ENCODE measurements at regions not wholly inside any gene's neighbourhood (a gene's known extent, or its start where the extent isn't known, plus 50 kb on each side); places are given as distances from the start of the nearest gene placed in this dataset.

DNA sequence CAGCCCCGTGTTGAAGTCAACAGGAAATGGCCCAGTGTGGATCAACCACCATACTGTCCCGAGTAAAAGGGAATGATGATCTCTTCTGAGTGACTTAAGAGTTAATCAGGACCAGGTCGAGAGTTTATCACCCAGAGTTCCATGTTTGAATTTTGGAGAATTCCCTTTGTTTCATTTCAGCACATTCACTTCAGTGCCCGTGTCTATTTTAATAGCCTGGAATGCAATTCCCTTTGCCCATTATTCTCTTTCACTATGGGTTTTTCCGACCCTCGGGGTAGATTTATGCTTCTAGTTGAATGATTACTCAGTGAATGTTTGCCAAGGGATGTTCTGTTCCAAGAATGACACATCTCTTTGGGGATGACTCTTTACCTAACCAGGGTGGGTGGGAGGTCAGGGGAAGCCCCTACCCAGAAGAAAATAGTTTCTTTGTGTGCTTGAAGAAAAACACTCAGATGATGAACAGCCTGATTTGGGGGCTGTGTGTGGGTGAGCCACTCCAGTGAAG, 594.9 kb downstream of the INHBA start:
- no peak for DNase-seq (ENCODE audit: low read depth, low spot score)

DNA sequence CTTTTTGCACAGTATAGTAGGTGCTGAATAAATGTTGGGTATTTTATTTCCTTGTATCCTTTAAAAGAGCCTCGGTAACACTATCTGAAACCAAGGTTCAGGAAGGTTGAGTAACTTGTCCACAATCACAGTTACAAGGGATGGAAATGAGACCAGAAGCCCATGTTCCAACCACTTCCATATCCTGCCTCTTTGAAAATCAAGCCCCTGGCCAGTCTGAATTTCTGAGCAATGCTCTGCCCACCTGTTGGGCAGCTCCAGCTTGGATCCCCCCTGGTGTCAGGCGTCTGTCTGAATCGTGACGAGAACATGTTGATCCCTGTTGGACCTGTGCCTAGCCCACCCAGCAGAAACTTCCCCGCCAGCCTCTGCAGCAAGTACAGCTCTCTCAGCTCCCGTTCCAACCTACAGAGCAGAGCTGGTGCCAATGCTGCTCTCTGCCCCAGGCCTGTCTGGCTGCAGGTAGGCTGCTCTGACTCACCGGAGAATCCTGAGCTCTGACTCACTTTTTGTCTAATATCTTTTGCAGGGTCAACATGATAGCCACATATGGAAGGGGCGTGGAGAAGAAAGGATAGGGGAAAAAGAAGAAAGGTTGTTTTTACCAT, 595.5 kb downstream of the INHBA start:
- no peak for DNase-seq (ENCODE audit: low read depth, low spot score)

DNA sequence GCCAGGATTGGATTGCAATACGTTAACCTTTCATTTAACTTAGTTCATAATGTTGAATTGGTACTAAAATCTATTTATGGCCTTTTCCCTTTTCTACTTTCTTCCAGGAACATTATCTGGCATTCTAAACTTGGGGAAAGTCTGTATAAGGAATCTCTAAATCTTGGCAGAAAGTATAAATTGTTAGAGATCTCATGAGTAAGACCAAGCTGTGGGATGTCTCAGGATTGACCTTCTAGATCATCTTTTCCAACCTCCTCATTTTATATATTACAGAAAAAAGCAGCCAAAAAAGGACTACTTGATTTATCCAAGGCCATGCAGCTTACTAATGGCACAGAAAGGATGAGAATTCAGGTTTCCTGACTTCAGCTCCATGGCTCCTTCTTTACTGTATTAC, 598.3 kb downstream of the INHBA start:
- DNase-seq (ENCODE audit: low read depth, low spot score), result no peak

DNA sequence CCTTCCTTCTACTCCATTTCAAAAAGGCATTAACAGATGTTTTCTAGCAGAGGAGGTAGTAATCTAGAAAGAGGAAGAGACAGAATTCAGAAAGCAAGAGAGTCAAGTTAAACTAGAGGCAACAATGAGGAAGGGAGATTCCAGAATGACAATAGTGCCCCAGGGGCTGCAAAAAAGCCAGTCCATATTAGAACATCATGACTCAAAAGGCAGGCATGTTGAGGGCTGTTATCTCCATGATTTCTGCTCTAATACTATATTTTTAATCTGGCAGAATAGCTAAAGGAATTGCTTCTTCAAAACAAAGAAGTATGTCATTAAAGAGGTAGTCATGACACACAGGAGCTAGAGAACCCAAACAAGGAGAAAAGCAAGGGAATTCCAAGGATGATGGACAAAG, 599.6 kb downstream of the INHBA start:
- no peak for DNase-seq (ENCODE audit: low read depth, low spot score)

DNA sequence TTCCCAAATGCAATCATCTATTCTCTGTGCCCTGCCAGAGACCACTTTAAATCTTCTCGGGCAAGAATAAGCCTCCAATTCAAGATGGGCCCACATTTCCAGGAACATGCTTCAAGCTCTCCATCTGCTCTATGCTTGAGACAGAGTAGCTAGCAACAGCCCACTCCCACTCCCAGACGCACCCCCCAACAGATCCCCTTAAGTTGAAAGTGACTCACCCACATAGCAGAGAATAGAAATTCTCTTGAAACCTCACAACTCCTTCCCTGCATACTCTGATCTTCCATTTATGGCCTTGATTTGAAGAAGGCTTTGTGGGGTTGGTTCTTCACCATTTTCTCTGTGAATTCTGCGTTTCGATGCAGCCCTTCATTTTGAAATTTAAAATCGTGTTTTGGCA, 604.0 kb downstream of the INHBA start:
- DNase-seq (ENCODE audit: low read depth, low spot score), result no peak

DNA sequence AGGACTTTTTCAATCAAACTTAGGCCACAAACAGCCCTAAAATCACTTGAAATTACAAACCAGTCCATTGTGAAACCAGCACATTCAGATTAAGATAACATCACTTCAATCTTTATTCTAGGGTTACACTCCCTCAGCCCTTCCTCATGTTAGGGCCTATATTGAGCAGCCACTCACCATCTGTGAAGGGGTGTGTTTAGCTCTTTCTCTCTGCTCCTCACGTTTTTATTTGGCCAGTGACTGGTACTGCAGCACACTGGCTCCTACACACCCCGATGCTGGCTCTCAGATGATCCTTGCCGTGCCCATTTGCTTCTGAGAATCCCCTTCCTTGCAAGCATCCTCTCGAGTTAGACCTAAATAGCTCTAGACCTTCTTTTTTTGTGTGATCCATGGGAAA, 604.5 kb downstream of the INHBA start:
- no peak for DNase-seq (ENCODE audit: low read depth, low spot score)

DNA sequence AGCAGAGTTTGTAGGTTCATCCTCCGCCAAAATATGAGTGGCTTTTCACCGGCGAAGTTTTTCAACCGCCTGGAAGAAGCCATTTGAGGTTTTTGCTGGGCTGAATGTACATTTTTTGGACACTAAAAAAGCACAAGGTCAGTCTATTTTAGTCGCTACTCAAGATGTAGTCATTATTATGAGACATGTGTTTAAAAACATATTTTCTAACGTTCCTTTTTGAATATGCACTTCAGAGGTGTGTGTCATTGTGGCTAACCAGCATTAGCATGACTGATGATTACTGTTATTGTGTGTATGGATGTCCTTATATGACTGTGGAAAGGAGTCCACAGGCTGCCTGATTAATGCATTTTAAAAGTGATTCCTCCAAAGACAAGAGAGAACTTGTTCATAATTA, 605.4 kb downstream of the INHBA start:
- DNase-seq (ENCODE audit: low read depth, low spot score), result no peak

DNA sequence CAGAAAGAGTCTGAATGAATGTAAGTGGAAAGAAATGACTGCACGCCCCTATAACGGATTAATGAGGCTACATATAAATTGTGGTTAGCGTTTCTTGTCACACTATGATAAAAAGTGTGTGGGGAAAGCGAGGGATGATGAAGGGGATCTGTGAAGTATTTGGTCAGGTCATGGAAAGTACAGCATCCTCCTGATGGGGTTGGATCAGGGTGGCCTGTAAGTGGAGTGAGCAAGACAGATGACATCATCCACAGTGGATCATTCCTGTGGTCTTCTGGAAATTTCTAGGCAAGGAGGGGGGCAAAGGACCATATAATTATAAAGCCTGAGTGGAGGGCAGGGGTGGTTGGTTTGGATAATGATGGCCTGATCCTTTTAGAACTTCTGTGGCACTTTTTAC, 606.0 kb downstream of the INHBA start:
- no peak for DNase-seq (ENCODE audit: low read depth, low spot score)

DNA sequence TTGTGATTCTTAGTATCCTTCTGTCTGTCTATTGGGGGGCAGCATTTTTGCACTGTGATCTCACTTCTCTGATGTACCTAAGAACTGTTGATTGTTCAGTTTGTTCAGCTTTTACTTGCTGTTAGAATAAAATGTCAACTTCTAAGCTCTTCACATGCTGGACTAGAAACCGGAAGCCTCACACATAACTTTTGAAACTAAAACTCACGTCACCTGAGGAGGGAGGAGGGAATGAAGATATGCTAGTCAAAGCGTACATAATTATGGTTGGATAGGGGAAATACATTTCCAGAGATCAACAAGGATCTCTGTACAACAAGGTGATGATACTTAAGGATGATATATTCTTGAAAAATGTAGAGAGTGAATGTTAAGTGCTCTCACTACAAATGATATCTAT, 609.7 kb downstream of the INHBA start:
- no peak for DNase-seq (ENCODE audit: low read depth, low spot score)

DNA sequence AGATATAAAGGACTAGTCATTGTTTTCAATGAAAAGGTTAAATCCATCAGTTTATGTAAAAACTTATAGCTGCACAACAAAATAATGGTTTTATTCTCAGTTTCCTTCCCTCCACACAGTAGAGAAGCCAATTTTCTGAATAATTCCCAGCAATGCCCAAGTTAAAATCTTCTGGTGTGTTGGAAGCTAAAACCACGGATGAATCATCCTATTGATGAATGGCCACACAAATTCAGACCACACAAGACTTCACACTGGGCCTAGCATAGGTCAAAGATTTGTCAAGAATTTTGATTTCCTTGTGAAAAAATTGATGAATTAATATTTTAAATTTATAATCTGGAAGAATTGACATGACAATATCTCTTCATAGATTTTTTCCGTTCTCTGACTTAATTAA, 617.6 kb downstream of the INHBA start:
- no peak for DNase-seq (ENCODE audit: low read depth, low spot score)

DNA sequence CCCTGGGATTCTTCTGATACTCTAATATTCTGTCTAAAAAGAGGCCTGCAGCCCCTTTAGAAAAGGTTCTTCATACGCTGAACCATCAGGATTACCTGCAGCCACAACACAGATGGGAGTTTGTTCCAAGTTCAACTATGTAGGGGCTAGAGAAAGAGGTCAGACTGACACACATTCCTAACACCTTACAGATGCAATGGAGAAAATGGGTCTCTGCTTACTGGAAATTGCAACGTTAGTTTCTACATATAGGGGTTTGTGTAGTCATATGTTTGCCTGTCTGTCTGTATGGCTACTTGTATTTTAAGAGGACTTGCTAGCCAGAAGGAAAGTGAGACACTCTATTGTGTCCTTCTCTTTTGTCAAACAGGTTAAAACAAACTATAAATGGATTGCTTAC, 618.5 kb downstream of the INHBA start:
- no peak for DNase-seq (ENCODE audit: low read depth, low spot score)

DNA sequence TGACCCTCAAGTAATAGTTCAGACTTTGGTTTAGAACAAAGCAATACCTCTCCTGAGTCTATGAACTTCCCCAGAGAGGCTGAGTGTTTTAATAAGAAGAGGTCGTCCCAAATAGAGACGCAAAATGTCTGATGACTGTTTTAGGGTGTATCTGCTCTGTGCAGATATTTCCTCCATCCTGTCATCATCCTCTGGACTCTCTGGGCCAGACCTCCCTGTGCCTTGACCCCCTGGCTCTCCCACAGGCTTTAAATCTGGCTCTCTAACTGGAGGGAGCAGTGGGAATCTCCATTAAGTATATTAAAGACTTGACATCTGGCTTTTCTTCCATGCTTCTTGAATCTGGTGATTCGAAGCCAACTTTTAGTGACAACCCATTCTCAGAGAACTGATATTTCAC, 633.3 kb downstream of the INHBA start:
- no peak for DNase-seq (ENCODE audit: low read depth, low spot score)

DNA sequence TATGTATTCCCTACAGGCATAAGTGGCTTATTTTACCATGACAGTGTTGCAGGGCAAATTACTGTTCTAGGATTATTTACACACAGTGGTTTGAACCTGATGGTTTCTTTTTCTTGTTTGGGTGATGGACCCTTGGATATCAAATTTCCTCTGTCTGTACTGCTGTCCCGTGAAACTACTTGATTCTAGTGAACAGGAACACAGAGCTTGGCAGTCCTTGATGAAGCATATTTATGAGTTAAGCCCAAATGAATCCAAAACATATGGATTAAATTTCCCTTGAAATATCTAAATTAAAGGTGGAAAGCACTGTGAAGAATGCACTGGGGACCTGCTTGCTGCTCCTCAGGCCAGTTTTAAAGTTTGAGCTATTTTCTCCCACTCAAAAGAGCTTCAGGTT, 635.3 kb downstream of the INHBA start:
- no peak for DNase-seq (ENCODE audit: low read depth, low spot score)

DNA sequence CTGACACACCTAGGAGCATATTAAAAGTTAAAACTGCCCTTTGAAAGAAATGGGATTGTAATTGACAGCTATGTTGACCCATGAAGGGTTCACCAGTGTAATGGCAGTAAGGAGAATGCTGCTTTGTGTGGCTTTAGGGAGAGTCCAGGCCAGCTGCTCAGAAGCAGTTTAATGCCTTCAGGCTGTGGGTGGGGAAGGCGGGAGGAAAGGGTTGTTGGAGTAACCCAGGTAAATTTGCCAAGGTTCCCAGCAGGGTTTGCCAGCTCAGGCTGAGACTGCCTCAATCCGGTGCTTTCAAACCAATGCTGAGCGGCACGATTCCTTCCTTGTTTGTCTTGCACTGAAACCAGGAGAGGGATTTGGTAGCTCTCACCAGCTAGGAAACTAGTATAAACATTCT, 637.2 kb downstream of the INHBA start:
- DNase-seq (ENCODE audit: low read depth, low spot score), result no peak

DNA sequence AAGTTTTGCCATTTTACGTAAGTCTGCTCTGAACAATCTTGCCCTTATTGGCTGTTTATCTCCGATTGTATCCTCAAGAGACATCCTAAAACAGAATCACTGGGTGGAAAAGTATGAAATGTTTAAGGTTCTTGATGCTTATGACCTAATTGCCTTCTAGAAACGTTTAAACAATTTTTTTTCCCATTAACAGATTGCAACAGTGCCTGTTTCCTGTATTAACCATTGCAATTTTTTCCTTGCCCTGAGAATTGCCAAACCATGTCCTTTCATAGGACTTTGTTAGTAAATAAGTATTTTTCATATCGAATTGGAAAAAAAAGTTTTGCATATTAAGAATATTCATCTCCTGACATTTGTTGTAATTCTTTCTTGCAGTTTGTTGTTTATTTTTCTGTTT, 639.8 kb downstream of the INHBA start:
- no peak for DNase-seq (ENCODE audit: low read depth, low spot score)

DNA sequence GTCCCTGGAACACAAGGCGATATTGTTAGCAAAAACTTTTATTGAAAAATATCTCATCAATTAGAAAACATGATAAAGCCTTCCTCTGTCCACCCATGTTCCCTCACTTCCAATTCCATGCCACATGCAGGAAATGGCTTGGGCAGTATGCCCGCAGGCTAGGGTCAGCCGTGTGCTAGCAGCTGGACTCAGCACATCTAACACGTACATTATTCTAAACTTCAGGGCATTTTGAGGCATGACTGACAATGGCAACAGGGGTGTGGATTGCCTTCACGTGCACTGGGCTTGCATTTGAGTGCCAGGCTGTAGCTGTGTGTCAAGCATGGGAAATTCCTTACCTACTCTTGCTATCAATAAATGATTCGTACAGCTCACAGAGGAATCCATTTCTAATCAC, 642.1 kb downstream of the INHBA start:
- no peak for DNase-seq (ENCODE audit: low read depth, low spot score)

DNA sequence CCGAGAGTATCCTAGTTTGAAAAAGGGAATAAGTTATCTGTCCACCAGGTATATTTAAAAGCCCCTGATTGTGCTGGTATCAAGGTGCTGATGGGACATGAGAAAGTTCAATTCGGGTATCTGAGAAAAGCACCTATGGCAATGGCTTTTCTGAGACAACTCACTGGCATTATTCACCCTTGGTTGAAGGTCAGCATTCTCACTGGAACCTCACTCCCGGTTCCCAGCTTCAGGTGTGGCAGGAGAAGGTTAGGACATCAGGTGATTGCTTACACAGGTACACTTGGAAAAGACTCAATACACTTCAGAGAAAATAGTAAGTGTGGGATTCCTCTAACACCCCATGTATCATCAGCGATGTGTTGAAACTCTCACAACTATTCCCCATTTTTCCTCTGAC, 643.1 kb downstream of the INHBA start:
- DNase-seq (ENCODE audit: low read depth, low spot score), result no peak

DNA sequence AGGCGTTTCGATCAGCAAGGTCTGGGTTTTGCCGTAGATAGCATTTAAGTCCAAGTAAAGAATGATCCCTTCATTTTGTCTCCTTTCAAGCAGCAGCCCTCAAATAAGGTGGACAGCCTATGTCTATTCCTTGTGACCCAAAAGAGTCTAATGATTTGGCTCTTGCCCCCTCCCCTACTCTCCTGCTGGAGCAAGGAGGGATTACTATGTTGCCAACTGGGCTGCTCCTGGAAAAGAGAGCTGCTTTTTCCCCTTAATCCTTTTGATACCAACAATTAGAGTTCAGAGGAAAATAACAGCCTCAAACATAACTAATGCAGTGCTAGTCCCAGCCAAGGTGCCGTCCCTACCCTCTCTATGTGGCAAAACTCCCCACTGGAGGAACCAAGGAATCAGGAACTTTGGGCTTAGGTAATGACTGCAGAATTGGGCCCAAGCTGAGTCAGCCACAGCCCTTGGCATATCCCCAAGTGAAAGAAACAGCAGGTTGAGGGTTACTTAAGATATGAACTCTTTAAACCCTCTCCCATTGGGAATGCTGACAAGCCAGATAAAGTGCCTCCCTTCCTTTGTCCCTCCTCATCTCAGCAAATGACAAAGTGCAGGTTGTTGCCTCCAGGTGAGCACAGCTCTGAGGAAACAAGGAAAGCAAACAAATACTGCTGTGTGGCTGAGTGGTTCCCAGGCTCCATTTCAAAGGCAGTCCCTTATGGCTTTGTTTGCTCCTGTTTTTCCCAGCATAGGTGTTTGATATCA, 643.7 kb downstream of the INHBA start:
- no peak for DNase-seq (ENCODE audit: low read depth, low spot score)

DNA sequence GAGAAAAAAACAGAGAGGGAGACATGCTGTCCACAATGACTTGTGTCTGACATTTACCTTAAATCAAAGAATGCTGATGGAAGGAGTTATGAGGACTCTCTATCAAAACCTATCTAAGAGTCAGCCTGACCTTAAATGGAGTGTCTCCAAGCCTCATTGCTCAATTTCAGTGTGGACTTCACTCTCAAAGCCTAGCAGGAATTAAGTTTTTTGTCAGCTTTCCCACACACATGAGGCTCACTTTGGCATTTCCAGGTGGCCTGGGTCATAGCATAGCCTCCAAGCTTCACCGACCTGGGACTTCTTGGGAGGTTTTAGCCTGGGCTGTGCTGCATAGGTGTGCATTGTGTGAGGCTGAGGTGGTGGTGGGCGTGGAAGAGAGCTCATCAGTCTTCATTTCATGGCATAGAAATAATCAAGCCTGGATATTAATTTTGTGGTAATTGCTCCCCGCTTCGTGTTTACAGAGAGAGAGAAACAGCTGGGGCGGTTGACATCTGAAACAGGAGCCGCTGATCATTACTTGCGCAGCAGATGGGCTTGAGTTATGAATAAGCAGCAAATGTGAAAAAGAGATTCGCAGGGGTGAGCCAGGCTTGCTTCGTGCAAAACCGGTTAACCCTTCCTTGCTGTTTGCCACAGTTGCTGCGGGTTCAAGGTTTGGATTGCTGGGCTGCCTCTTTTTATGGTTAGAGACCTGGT, 647.8 kb downstream of the INHBA start:
- no peak for DNase-seq (ENCODE audit: low read depth, low spot score)

DNA sequence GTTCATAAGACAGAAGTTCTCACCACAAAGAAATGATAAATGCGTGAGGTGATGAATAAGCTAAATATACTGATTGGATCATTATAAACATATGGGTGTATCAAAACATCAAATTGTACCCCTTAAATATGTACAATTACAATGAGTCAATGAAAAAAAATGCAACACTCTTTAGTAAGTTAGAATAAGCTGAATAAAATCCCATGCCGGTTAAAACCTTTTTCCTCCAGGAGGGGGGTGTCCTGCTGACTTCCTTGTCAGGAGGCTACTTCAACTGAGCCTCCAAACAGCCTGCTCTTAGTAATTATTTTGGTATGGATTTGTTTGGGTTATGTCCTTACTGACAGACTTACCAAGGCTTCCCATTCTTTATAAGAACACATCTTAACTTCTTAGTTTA, 649.1 kb downstream of the INHBA start:
- DNase-seq (ENCODE audit: low read depth, low spot score), result no peak

DNA sequence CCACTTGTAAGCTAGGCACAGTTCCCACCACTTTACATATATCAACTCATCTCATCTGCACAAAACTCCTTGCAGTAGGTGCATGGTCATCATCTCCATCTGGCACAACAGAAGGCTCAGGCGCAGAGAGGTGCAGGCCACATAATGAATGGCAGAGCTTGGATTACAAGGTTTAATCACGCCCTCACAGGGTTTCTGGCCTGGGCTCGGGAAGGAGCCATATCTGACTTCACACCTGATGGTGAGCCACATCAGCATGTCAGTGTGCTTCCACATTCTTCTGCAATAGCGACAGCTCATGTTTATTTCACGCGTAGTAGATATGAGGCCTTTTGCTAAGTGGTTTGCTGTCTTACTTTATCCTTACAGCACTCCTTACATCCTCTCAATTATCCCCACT, 650.2 kb downstream of the INHBA start:
- no peak for DNase-seq (ENCODE audit: low read depth, low spot score)

DNA sequence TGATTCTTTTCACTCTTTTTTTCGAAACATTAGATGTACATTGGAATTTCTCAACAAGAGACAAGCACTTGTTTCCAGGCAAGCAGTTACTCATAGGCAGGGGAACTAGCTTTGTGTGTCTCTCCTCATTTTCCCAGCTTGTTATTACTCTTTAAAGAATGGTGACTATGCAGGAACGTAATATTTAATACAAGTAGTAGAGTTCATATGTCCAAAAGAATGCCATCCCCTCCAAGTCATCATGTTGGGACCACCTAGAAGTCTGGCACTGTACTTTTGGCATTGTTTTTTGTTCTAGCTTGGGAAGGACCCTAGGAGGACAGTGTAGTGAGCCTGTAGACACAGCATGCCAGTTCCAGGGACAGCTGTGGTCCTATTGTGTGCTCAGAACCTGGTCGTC, 650.7 kb downstream of the INHBA start:
- no peak for DNase-seq (ENCODE audit: low read depth, low spot score)

DNA sequence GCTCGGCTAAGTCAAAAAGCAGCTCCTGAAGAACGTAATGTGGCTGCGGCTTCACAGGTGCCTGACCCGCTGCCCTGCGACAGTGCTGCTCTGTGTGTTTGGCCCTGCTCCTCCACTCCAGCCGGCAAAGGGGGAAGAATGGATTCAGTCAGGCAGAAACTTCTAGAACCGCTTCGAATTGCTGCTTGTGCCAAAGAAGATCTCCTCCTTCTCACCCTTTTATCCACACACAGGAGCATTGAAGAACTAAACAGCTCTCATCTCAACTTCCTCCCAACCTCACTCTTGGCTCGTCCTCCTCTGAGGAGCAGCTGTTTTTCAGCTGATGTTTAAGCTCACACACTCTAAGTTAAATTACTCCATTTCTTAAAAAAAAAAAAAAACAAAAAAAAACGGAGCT, 651.4 kb downstream of the INHBA start:
- no peak for DNase-seq (ENCODE audit: low read depth, low spot score)

Data from pulmonary artery endothelial cell (primary cell).